HG03439 (cell line): ENCODE measurements at regions not wholly inside any gene's neighbourhood (a gene's known extent, or its start where the extent isn't known, plus 50 kb on each side); places are given as distances from the start of the nearest gene placed in this dataset.

ENCODE experiments used
- ATAC-seq: cut with Tn5 transposase; IDR thresholded peaks from one replicate; pipeline ENCODE4 v1.9.1; 2021; ENCODE audit warnings: mild to moderate bottlenecking, moderate library complexity; ENCODE audit not compliant: unreplicated experiment

DNA sequence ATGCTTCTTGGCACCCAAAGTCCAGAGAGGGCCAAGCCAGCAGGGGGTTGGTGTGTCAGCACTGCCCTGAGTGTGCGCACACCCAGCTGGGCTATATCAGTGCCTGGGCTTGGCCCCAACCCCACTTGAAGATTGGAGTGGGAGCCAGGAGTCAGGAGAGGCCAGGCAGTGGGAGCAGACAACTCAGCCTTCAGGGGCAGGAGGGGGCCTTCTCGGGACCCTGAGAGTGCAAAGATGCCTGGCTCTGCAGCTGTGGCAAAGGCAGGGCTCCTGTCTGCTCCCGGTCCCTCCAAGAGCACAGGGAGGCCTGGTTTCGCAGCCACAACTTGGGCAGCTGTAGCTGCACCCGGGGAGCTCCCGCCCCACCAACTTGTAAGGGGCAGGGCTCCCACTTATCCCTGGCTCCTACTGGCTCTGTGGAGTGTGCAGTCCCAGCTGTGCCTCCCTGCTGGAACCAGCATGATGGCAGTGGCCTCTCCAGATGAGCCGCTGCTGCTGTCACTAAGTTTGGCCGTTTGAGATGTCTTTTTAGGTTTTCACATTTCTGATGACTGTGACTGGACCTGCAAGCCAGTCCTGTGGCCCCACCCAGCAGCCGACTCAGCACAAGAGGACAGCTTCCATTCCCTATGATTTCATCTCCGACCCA, 148.8 kb upstream of the HS6ST1 start:
- no peak for ATAC-seq

DNA sequence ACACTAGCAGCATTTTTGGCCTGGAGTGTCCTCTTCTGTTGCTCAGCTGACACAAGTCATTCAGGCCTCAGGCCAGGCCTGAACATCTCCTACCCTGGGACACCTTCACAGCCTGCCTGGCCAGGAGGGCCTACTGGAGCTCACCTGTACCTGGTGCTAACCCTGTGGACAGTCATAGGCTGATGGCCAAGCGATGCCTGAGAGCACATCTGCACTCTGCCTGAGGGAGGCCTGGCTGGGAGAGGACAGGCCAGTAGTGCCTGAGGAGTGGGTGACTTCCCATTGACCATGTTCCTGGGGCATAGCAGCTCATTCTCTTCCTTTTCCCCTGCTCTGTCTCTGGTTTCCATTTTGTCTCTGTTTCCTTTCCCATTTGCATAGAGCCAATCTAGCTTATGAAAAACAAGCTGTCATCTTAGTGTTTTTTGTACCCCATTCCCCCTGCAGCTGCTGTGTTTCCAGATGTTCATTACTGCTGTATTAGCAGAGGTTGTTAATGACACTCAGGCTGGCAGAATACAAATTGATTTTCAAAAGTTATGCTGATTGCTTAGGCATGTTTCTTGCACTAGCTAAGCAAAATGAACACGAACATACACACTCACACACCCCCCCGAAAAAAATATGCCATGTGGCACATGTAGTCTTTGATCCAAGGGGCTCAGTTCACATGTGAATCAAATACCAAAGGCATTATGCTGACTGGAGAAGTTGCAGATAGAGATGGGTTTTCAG, 149.7 kb upstream of the HS6ST1 start:
- no peak for ATAC-seq

DNA sequence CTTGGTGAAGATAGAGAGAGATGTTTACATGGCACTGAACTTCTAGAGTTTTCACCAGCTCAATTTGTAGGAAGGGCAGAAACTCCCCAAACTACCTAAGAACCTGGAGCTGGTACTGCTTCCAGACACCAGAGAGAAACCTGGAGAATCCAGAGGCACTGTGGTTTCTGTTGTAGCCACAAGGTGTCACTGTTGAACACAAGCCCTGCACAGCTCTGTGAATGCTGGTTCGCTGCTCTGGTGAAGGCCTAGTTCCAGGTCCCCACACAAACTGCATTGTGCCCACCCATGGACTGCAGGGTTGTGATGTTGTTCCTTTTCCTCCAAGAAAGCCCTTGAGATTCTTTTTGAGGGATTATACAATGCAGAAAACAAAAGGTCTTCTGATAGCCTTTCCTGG, 150.5 kb upstream of the HS6ST1 start:
- ATAC-seq = no peak

DNA sequence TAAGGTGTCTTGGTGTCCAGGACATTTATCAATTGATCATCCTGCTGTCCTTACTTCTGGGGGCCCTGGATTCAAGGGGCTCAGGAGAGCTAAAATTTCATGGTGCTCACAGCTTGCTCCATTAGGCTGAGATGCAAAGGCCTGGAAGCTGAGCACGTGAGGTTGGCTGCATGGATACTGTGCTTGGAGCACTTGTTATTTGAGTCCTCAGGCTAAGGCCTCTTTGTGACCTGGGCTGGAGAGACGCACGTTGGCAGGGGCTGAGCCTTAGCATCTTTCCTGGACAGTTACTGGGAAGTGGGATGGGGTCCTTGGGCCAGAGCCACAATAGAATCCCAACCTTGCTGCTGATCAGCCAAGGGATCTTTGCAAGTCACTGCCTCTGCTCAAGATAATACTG, 151.2 kb upstream of the HS6ST1 start:
- ATAC-seq = no peak

DNA sequence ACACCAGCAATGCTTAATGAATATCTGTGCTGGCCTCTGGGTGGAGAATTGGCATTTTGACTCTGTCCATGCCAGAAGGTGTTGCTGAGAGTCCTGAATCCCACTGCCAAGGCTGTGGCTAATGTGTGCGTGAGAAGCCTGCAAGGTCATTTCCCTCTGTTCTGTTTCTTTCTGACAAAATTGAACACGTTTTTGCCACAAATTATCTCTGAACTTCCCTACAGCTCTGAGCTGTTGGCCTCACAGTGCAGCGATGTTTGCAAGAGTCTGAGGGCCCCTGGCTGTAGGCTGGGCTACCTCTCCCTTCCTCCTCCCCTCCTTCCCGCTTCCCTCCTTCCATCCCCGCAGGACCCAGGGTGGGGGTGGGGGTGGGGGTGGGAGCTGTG, 154.1 kb upstream of the HS6ST1 start:
- ATAC-seq = no peak

DNA sequence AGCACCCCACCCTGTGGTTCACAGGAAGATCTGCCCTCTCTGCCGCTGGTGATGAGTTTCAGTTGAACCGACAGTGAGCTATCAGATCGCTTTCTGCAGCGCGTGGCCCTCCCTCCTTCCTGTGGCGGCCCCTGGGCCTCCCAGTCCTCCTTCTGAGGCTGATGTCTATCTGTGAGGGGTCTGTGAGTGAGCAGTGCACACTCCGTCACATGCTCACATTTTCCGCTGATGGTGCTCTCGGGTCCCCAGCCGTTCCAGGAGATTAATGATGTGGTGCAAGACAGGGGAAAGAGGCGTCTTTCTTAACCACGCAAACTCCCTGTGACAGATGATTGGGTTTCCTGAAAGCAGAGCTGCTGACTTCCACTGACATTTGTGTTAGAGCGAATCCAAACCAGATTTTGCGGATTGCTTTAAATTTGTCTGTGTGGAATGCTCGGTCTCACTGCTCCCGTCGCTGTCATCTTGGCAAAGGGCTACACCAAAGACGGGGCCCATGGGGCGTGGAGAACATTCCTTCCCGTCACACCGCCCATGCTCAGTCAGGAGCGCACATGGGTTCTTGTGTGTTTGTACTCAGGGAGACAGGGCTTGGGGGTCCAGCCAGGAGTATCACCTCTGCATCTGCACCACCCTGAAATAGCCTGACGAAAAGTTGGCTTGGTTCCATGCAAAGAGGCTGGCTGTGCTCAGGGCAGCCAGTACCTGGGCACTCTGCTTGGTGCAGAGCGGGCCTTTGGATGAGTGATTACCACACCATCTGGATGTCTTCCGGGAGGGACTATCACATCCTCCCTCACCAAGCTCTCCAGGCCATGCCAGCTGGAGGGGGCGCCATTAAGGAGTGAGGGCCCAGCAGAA, 154.7 kb upstream of the HS6ST1 start:
- no peak for ATAC-seq

DNA sequence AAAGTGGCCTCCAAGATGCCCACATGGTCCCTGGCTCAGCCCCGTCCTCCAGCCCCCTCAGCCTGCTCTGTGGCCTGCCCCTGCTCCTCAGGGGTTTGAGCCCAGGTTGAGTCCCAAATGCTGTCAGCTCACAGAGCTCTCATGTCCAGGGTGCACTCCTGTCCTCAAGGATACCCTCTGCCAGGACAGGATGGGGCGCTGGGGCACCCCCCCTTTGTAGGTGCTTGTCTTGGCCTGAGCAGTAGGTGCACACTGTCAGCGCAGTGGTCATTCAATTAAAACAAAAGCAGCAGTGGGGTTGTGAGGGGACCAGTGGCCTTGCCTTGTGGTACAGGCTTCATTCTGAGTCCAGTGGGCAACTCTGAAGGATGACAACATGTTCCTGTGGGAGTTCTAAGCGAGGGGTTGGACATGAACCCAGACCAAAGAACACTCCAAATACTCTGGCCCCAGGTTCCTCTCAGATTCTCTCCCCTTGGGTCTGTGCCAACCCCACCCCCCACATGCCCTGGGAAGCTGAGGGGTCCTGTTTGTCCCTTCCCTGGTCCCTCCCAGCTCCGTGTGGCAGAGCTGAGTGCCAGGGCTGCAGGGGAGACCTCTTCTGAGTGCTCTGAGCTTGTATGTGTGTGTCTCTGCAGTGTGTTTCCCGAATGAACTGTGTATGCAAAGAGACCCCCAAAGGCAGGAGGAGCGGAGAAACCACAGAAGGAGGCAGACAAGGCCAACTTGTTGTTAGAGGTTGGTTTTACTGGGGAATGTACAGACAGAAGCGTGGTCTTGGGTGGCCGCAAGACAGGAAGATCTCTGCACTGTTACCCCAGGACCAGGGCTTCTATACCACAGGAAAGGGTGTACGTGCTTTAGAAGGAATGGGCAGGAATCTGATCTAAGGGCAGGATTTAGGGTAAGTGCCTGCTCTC, 155.6 kb upstream of the HS6ST1 start:
- no peak for ATAC-seq

DNA sequence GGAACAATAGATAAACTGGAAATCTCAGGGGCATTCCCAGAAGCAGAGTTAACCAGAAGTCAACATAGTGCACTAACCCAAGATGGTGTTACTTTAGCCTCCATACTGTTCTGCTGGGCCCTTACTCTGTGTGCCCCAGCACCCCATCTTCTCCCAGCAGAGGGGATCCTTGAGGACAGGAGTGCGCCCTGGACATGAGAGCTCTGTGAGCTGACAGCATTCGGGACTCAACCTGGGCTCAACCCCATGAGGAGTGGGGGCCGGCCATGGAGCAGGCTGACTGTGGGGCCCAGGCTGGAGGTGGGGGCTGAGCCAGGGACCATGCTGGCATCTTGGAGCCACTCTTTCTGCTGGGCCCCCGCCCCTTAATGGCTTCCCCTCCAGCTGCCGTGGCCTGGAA, 156.3 kb upstream of the HS6ST1 start:
- no peak for ATAC-seq

DNA sequence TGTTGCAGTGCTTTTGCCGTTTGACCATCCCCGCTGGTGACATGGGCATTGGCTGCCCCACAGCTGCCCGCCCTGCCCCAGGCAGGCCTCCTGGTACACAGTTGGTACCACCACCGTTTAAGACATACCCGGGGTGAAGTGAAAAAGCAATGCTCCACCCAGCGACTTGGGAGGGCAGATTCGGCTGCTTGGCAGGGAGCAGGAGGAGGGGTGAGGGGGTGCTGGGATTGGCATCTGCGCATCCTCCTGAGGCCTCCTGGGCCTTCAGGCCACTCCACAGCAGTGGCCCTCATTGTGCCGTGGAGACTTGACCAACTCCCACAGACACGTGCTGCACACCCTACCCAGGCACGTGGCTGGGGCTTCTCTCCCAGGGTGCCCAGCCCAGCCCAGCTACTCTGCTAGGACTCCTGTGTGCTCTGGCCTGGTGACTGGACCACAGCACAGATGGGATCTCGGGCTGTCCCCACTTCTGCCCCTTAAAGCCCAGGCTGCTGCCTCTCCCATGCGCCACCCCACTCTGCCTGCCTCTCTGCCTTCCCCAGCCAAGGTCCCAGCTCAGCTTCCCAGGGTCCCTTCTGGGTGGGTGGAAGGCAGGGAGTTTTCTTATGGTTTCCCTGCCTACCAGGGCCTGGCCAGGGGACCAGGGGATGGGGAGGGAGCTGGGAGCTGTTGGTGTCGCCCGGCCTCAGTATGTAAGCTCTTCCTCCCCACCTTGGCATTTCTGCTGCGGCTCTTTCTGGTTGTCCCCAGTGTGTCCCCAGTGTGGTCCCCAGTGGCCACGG, 157.0 kb upstream of the HS6ST1 start:
- no peak for ATAC-seq

DNA sequence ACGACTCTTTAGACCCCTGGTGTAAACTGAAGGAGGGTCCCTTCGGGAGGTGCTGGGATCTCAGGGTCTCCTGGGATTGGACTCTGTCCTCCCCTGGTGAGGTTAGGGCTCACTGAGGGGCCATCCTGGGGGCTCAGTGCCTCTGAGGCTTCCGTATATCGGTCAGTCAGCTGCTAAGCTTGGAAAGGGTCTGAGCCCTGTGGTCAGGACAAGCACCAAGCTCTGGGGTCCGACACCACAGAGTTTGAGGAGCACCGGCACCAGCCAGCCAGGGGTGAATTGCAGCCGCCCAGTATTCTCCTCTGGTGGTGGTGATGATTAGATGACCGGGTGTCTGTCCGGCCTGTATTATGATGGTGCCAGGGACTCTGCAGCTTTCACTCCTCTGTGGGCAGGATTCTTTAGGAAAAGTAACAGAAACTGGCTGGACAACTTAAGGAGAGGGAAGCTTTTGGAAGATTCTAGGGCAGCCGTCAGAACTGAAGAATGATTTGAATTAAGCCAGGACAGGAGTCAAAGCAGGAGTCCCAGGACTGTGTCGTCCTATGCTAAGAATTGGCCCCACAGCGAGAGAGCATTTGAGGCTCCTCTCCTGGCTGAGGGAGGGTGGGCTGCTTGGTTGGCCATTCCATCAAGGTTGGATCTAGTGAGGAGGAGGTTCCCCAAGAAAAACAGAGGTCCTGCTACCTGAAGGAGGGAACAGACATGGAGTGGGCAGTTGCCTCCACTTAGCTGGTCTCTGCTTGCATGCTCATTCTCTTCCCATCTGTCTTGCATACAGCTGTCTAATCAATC, 158.6 kb upstream of the HS6ST1 start:
- no peak for ATAC-seq

DNA sequence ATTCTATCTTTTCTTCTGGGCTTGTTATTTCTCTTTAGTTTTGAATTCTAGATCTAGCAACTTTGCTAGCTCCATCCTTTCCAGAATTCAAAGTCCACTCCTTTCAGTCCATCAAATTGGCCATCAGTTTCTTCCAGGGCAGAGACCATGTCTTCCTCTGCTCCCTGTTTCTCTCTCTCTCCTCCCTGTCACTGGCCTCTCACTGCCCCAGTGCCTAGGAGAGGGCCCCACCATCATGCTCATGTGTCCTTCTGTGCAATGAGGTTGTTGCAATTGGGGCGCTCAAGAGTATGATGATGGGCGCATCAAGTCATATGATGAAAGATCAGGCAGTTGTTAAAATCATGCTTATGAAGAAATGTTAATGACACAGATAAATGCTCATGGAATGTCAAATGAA, 159.2 kb upstream of the HS6ST1 start:
- ATAC-seq = no peak

DNA sequence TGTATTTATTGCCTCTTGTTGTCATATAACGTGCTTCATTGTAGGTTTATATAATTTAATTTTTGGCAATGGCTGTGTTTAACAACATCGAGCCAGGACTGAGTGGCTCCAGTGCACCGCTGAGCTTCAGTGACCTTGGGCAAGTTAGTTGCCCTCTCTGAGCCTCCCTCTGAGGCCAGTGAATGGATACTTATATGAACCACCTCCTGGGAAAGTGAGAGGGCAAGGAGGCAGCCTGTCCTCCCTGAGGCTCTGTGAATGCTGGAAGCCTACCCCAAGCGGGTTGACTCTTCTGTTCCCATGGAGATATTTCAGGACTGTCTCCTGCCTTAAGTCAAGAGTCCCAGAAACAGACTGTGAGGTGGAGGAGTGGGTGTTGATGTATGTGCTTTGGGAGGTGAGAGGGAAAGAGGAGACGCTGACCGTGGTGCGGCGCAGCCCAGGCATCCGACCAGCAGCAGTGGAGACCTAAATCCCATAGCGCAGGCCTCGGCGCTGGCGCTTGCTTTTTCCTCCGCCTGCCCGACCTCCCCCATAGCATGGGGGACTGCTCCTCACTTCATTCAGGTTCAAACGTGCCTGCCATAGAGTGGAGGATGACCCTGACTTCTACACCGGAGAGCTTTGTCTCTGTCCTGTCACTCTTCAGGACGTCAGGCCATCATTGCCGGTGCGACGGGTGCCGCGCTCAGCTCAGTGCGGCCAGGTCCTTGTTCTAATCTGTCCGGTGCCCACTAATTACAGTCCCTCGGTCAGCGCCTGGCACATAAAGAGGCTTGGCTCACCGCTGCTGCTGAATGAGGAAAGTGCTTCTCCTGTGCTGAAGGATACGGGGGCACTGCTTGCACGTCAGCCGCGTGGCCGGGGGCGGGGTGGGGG, 167.3 kb upstream of the HS6ST1 start:
- ATAC-seq = no peak

DNA sequence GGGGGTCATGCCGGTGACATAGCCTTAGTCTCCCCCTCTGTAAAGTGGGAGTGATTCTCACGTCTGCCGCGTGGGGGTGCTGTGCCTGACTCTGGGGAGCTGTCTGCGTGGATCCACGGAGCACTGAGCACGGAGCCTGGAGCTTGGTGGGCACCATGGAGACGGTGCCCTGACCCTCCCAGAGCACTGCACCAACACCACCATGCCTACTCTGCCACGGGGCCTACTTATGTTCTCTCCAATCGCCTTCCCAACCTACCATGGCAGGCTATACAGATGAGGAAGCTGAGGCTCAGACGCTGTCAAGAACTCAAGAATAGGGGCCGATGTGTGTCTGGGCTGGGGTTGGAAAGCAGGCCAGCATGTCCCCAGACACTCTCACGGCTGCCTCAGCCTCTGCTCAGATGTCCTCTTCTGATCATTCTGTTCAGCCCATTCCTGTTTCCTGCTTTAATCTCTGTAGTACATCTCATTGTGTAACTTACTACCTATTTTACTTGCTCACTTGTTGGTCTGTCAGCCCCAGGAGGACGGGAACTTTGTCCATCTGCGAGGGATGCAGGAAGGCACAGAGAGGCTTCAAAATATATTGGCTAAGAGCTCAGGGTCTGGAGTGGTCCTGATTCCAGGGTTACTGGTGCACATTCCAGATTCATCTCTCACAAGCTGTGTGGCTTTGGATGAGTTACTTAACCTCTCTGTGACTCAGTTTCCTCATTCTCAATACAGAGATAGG, 168.1 kb upstream of the HS6ST1 start:
- ATAC-seq = no peak

DNA sequence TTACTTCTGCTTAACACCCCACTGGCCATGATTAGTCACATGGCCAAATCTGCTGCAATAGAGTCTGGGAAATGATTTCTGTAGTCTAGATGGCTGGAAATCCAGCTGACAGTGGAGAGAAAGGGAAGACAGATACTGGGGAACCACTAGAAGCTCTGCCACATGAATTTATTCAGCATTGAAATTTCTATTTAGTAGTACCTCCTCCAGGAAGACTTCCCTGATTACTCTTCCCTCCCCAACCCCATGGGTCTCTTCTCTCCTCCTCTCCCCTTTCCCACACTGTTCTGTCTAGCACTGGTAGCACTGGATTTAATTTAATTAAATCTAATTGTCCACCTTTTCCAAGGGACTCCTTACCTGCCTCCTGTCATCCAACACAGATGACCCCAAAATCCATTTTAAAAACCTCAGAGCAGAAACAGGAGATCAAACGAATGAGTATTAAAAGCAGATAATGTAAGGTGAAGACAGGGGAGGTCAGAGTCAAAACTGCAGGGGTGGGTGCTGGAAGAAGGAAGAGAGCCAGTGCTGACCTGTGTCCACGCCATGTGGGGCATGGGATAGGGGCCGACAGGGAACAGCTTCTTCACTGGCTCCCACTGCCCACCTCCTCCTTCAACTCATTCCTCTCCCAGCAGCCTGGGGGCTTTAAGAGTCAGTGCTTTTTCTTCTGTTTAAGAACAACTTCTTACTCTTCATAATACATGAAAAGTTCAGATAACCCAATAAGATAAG, 169.2 kb upstream of the HS6ST1 start:
- no peak for ATAC-seq

DNA sequence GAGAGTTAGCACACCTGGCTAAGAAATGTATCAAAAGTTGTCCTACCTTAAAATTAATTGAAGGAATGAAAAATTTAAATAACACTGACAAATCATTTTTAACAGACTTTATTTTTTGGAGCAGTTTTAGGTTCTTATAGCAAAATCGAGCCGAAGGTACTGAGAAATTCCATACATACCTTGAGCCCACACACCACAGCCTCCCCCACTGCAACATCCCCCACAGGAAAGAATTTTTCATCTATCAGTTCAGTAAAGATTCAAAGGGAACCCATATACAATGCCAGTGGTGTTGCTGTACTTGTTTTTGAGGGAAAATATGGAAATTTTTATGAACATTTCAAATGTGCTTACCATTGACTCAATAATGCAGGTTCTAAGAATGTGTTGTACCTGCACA, 169.8 kb upstream of the HS6ST1 start:
- ATAC-seq = no peak

DNA sequence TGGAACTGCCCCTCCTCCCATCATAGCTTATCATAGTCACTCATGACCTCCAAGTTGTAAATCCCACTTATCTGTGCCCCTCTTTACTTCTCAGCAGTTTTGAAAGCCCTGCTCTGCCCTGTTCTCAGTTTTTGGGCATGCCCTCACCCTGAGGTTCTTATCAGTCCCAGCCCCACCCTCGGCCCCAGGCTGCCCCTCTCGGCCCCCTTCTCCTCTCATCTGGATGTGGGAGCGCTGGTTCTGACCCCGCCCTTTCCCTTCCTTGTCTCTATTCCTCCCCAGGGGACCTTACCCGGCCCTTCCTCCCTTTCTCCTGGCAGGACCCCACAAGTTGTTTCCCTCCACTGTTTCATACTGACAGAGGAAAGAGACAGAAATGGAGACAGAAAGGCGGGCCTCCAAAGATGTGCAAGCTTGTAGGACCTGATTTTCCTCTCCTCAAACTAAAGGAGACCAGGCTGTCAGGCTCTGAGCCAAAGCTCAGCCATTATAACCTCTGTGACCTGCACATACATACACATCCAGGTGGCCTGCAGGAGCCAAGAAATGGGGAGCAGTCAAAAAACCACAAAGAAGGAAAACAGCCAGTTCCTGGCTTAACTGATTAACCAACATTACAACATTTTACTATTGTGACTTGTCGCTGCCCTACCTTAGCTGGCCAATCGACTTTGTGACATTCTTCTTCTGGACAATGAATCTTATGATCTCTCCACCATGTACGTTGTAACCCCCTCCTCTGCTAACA, 171.0 kb upstream of the HS6ST1 start:
- ATAC-seq = no peak
